PFSK-1 (cell line): ENCODE measurements at regions not wholly inside any gene's neighbourhood (a gene's known extent, or its start where the extent isn't known, plus 50 kb on each side); places are given as distances from the start of the nearest gene placed in this dataset.

Source experiments
- POLR2AphosphoS5 ChIP-seq: IDR thresholded peaks from 2 replicates; pipeline ENCODE4 v1.6.1; 2012; ENCODE audit warnings: low read depth, mild to moderate bottlenecking, control low read depth, low read length, moderate library complexity
- REST ChIP-seq, 2 experiments: IDR thresholded peaks; 2 replicates each; pipeline versions ENCODE4 v1.6.1 to v1.8.0; 2011 to 2012; ENCODE audit warnings: low read depth in 2 of 2, low read length in 2 of 2, control low read depth in 1 of 2, inconsistent platforms in 1 of 2, mild to moderate bottlenecking in 1 of 2, moderate library complexity in 1 of 2; ENCODE audit not compliant: insufficient read depth in 1 of 2
- SIN3A ChIP-seq: IDR thresholded peaks from 2 replicates; pipeline ENCODE4 v1.6.1; 2012; ENCODE audit warnings: mild to moderate bottlenecking, low read length, moderate library complexity, borderline replicate concordance; ENCODE audit not compliant: insufficient read depth
- TAF1 ChIP-seq: IDR thresholded peaks from 2 replicates; pipeline ENCODE4 v1.6.1; 2012; ENCODE audit warnings: low read length, control low read depth, borderline replicate concordance; ENCODE audit not compliant: insufficient read depth

GRCh38 chr6:155519176-155519738 is 63.6 kb upstream of the NOX3 start:
- TF ChIP-seq REST (IDR thresholded peaks at IDR 0.05; ENCODE audit: insufficient read depth in 1 of 2, low read depth in 2 of 2, low read length in 2 of 2) (no peak), SIN3A (no peak), TAF1 (no peak), POLR2AphosphoS5 (no peak)
